Panc1 (cell line): ENCODE measurements at regions not wholly inside any gene's neighbourhood (a gene's known extent, or its start where the extent isn't known, plus 50 kb on each side); places are given as distances from the start of the nearest gene placed in this dataset.
"Not testable (repeated sequence)": the region's sequence is repeated elsewhere in the genome, so short reads cannot be mapped to it uniquely, and the experiment has no call there.

Experiments used
- ATAC-seq: fragments of 200-7000 bp; cut with Tn5 transposase; 2 replicates; pipeline ENCODE4 v1.9.1; 2020; ENCODE audit warnings: mild to moderate bottlenecking, moderate library complexity
- BruUV-seq: library from RNA; stranded (reverse); fragments of 400-500 nt; replicated peaks from 2 replicates; lab custom pipeline; 2021; lab: Mats Ljungman, UMichigan
- CTCF ChIA-PET: fragments of 300-600 bp; sonication (Branson Sonifier 250); formaldehyde crosslinking; loops from one replicate; lab custom pipeline; 2022; ENCODE audit warnings: antibody characterized with exemption; lab: Charles Lee
- POLR2A ChIA-PET: fragments of 300-600 bp; sonication (Branson Sonifier 250); formaldehyde crosslinking; loops from one replicate; lab custom pipeline; 2022; ENCODE audit warnings: antibody characterized with exemption; lab: Charles Lee
- DNase-seq: peaks from one replicate; pipeline ENCODE4 v3.0.0-alpha.2; 2010; ENCODE audit warnings: low read depth, low spot score
- H3K27ac ChIP-seq: 2 replicates; pipeline ENCODE4 v1.5.1; 2011; ENCODE audit warnings: mild to moderate bottlenecking, low read length, inconsistent platforms
- H3K27me3 ChIP-seq: fragments of 200-500 bp; sonication (Bioruptor generic); 2 replicates; pipeline ENCODE4 v1.6.0; 2014; ENCODE audit warnings: low read length, inconsistent platforms; ENCODE audit not compliant: control insufficient read depth, insufficient read depth
- H3K36me3 ChIP-seq: fragments of 200-500 bp; sonication (Bioruptor generic); 2 replicates; pipeline ENCODE4 v1.5.1; 2014; ENCODE audit warnings: inconsistent platforms, mild to moderate bottlenecking, low read length, moderate library complexity; ENCODE audit not compliant: control insufficient read depth, insufficient read depth
- H3K4me1 ChIP-seq: 2 replicates; pipeline ENCODE4 v1.5.1; 2011; ENCODE audit warnings: inconsistent platforms, mild to moderate bottlenecking, low read length, moderate library complexity; ENCODE audit not compliant: control insufficient read depth, insufficient read depth
- H3K4me3 ChIP-seq, 2 experiments: 2 replicates each; pipeline ENCODE4 v1.5.1; 2011 to 2012; ENCODE audit warnings: low read depth in 2 of 2, low read length in 2 of 2, mild to moderate bottlenecking in 2 of 2, inconsistent platforms in 1 of 2, moderate library complexity in 1 of 2
- H3K9me3 ChIP-seq: fragments of 200-500 bp; sonication (Bioruptor generic); 2 replicates; pipeline ENCODE4 v1.5.1; 2014; ENCODE audit warnings: low read depth, mild to moderate bottlenecking, inconsistent platforms, low read length, moderate library complexity; ENCODE audit not compliant: control insufficient read depth, insufficient read depth
- POLR2AphosphoS5 ChIP-seq: IDR thresholded peaks from 2 replicates; pipeline ENCODE4 v1.6.1; 2012; ENCODE audit warnings: mild to moderate bottlenecking, low read depth, low read length, moderate library complexity
- SIN3A ChIP-seq: IDR thresholded peaks from 2 replicates; pipeline ENCODE4 v1.6.1; 2012; ENCODE audit warnings: low read depth, mild to moderate bottlenecking, low read length, moderate library complexity, borderline replicate concordance; ENCODE audit not compliant: insufficient read depth
- TCF7L2 ChIP-seq: IDR thresholded peaks from 2 replicates; pipeline ENCODE4 v1.6.1; 2011; ENCODE audit warnings: mild to moderate bottlenecking, low read depth, low read length, inconsistent platforms
- in situ Hi-C: cut with HindIII; loops from 2 replicates; pipeline ENCODE4 v1.10.0; 2016; ENCODE audit warnings: low sequenced_read_pairs, low pct_unique_long_range_greater_than_20kb
- intact Hi-C: fragments of 100-400 bp; cut with micrococcal nuclease; formaldehyde crosslinking; loops from one replicate; pipeline ENCODE4 v1.10.0; 2022; ENCODE audit not compliant: unreplicated experiment
- TF ChIP-seq, protein P1 (sequence below): fragments of 450-650 bp; IDR thresholded peaks from 2 replicates; pipeline ENCODE4 v1.5.1; 2017; ENCODE audit warnings: mild to moderate bottlenecking
- TF ChIP-seq, protein P2 (sequence below), 2 experiments: IDR thresholded peaks; 2 replicates each; pipeline ENCODE4 v1.6.1; 2011 to 2012; ENCODE audit warnings: low read depth in 2 of 2, control low read depth in 1 of 2, low read length in 1 of 2, mild to moderate bottlenecking in 1 of 2, moderate library complexity in 1 of 2; ENCODE audit not compliant: insufficient read depth in 1 of 2

DNA sequence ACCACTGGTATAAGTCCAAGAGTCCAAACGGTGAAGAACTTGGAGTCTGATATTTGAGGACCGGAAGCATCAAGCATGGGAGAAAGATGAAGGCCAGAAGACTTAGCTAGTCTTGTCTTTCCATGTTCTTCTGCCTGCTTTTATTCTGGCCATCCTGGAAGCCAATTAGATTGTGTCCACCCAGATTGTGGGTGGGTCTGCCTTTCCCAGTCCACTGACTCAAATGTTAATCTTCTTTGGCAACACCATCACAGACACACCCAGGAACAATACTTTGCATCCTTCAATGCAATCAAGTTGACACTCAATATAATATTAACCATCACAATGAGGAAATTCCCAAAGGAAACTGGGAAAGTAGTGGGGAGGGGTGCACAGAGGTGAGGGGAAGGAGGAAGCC is 340.1 kb downstream of the BMP4 start:
- H3K27me3 ChIP-seq, BruUV-seq, H3K4me1 ChIP-seq, H3K36me3 ChIP-seq, DNase-seq, CTCF ChIA-PET, H3K4me3 ChIP-seq, ATAC-seq, intact Hi-C loops, POLR2A ChIA-PET, H3K9me3 ChIP-seq, in situ Hi-C loops, H3K27ac ChIP-seq: not testable (repeated sequence)

DNA sequence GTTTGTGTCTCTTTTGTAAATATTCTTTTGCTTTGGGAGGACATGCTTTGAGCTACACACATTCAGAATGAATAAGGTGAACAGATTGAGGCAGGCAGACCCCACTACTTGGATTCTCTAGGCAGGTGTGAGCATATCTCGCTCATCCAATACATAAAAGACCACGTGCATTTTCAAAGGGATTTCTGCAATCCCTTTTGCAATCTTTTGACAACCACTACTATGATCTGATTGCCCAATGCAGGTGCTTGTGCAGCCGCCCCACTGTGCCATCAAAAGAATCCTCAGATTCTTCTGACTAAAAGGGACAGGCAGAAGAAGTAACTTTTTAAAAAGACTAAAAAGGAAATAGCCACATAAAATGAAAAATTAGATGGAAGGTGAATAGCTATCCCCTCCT is 341.4 kb downstream of the BMP4 start:
- Histone ChIP-seq H3K4me3 (no peak overlapping the region), H3K27ac (no peak overlapping the region), H3K36me3 (no peaks in the 10 kb centered on the region), H3K9me3 (no peaks in the 10 kb centered on the region), H3K27me3 (no peaks in the 10 kb centered on the region), H3K4me1 (peaks cover 5% of the 10 kb centered on the region)
- TF ChIP-seq, protein P1, sequence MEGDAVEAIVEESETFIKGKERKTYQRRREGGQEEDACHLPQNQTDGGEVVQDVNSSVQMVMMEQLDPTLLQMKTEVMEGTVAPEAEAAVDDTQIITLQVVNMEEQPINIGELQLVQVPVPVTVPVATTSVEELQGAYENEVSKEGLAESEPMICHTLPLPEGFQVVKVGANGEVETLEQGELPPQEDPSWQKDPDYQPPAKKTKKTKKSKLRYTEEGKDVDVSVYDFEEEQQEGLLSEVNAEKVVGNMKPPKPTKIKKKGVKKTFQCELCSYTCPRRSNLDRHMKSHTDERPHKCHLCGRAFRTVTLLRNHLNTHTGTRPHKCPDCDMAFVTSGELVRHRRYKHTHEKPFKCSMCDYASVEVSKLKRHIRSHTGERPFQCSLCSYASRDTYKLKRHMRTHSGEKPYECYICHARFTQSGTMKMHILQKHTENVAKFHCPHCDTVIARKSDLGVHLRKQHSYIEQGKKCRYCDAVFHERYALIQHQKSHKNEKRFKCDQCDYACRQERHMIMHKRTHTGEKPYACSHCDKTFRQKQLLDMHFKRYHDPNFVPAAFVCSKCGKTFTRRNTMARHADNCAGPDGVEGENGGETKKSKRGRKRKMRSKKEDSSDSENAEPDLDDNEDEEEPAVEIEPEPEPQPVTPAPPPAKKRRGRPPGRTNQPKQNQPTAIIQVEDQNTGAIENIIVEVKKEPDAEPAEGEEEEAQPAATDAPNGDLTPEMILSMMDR, result no peak
- TF ChIP-seq POLR2AphosphoS5, result no peak
- no peak for TF ChIP-seq TCF7L2
- TF ChIP-seq, protein P2, sequence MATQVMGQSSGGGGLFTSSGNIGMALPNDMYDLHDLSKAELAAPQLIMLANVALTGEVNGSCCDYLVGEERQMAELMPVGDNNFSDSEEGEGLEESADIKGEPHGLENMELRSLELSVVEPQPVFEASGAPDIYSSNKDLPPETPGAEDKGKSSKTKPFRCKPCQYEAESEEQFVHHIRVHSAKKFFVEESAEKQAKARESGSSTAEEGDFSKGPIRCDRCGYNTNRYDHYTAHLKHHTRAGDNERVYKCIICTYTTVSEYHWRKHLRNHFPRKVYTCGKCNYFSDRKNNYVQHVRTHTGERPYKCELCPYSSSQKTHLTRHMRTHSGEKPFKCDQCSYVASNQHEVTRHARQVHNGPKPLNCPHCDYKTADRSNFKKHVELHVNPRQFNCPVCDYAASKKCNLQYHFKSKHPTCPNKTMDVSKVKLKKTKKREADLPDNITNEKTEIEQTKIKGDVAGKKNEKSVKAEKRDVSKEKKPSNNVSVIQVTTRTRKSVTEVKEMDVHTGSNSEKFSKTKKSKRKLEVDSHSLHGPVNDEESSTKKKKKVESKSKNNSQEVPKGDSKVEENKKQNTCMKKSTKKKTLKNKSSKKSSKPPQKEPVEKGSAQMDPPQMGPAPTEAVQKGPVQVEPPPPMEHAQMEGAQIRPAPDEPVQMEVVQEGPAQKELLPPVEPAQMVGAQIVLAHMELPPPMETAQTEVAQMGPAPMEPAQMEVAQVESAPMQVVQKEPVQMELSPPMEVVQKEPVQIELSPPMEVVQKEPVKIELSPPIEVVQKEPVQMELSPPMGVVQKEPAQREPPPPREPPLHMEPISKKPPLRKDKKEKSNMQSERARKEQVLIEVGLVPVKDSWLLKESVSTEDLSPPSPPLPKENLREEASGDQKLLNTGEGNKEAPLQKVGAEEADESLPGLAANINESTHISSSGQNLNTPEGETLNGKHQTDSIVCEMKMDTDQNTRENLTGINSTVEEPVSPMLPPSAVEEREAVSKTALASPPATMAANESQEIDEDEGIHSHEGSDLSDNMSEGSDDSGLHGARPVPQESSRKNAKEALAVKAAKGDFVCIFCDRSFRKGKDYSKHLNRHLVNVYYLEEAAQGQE (IDR thresholded peaks at IDR 0.05; ENCODE audit: insufficient read depth in 1 of 2, low read depth in 2 of 2, low read length in 1 of 2), result no peak
- no peak for TF ChIP-seq SIN3A
- no peak for ATAC-seq
- in situ Hi-C loops (no loop called here), intact Hi-C loops (no loop called here)
- CTCF ChIA-PET, result no interaction called here
- BruUV-seq, result no TSS peak
- DNase-seq, result no peak
- POLR2A ChIA-PET, result no interaction called here

DNA sequence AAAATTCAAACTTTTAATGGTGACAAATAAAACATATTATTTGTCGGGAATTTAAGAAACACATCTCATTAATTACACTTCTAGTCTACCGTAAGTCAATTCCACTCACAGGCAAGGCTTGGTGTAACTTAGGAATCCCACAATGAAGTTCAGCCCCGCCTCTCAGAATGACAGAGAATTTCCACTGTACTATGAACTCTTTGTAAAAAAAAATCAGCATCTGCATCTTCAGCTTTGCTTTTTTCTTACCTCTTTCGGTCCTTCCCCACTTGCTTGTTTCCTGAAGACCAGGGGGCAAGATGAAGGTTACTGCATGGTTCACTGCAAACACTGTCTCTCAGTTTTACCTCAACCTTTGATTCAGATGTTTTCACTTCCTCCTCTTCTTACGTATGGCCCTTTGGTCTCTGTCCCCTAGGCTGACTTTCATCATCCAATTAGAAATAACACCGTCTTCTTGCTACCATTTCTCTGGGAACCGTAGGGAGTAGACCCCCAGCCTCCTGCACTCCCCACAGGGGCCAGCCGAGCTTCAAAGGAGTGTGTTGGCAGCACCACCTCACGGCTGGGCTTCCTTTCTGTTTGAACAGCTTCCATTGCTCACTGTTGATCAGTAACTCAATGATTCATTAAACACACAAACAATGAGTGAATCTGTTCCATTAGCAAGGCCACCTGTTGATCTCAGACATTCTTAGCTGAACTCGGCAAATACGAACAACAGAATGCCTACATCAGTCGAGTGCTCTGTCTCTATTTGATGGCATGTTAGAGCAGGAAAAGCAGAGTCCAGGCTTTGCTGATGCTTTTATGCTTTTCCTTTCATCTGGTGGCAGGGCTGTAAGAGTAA is 343.0 kb downstream of the BMP4 start:
- no peaks in the 10 kb centered on the region for H3K36me3 ChIP-seq
- ATAC-seq (peak; percentile 93), DNase-seq (peak; percentile 69)
- in situ Hi-C loops, result no loop called here
- no peaks in the 10 kb centered on the region for H3K9me3 ChIP-seq
- CTCF ChIA-PET, result interaction anchor here (0.6 kb wide), 1 partner anchor 987 kb away, joined by 3 read pairs; no protein-coding TSS in a partner anchor
- no peak overlapping the region for H3K27ac ChIP-seq
- H3K4me1 ChIP-seq, result peaks cover 5% of the 10 kb centered on the region
- intact Hi-C loops, result no loop called here
- peak overlapping the region in 1 of 2 experiments; percentile 27; a peak in 2 of 4 replicates for H3K4me3 ChIP-seq
- no TSS peak for BruUV-seq
- no peaks in the 10 kb centered on the region for H3K27me3 ChIP-seq
- TF ChIP-seq POLR2AphosphoS5 (peak; percentile 41; the same call in 1 of the 2 replicates), TCF7L2 (peak; percentile 78)
- TF ChIP-seq, protein P1, result no peak
- POLR2A ChIA-PET, result no interaction called here
